Suprapubic skin (tissue), 4 donors: ENCODE measurements at regions not wholly inside any gene's neighbourhood (a gene's known extent, or its start where the extent isn't known, plus 50 kb on each side); places are given as distances from the start of the nearest gene placed in this dataset.

ENCODE experiments used
- DNase-seq, 2 donors: peaks; one replicate each; pipeline ENCODE4 v3.0.0-alpha.2; 2019; ENCODE audit warnings: low spot score in 2 of 2
- H3K27ac ChIP-seq: fragments of 200-600 bp; sonication (generic); one replicate; pipeline ENCODE4 v1.5.1; 2019
- H3K27me3 ChIP-seq: fragments of 200-600 bp; sonication (generic); one replicate; pipeline ENCODE4 v1.5.1; 2019
- H3K36me3 ChIP-seq: fragments of 200-600 bp; sonication (generic); one replicate; pipeline ENCODE4 v1.5.1; 2019
- H3K4me1 ChIP-seq: fragments of 200-600 bp; sonication (generic); one replicate; pipeline ENCODE4 v1.5.1; 2019
- H3K4me3 ChIP-seq: fragments of 200-600 bp; sonication (generic); one replicate; pipeline ENCODE4 v1.5.1; 2019; ENCODE audit warnings: mild to moderate bottlenecking
- H3K9me3 ChIP-seq: fragments of 200-600 bp; sonication (generic); one replicate; pipeline ENCODE4 v1.5.1; 2019
- CTCF ChIP-seq, 2 donors: fragments of 200-600 bp in 1 of 2; fragments of 450-650 bp in 1 of 2; sonication (generic) in 1 of 2; IDR thresholded peaks; one replicate each; pipeline ENCODE4 v1.5.1; 2016 to 2019; ENCODE audit warnings: antibody characterized with exemption in 2 of 2, mild to moderate bottlenecking in 1 of 2, moderate library complexity in 1 of 2
- EP300 ChIP-seq: sonication (generic); formaldehyde crosslinking; IDR thresholded peaks from one replicate; pipeline ENCODE4 v1.6.1; 2017; ENCODE audit warnings: antibody characterized with exemption
- POLR2A ChIP-seq, 2 donors: fragments of 450-650 bp; IDR thresholded peaks; one replicate each; pipeline ENCODE4 v1.6.1; 2017; ENCODE audit warnings: antibody characterized with exemption in 2 of 2, mild to moderate bottlenecking in 2 of 2, moderate library complexity in 2 of 2
- POLR2AphosphoS5 ChIP-seq, 3 donors: sonication (generic); formaldehyde crosslinking; IDR thresholded peaks; one replicate each; pipeline ENCODE4 v1.6.1; 2017; ENCODE audit warnings: antibody characterized with exemption in 3 of 3
- WGBS: methylation state at CpG from one replicate; pipeline ENCODE4 v1.1.5; 2018; 5-methylcytosine and 5-hydroxymethylcytosine counted together

- Histone ChIP-seq H3K9me3 (no peaks in the 10 kb centered on the region), H3K27ac (no peak overlapping the region), H3K4me1 (no peaks in the 10 kb centered on the region), H3K27me3 (no peaks in the 10 kb centered on the region), H3K36me3 (no peaks in the 10 kb centered on the region), H3K4me3 (no peak overlapping the region)
- 75% methylated on average over 17 of the region's 20 CpGs for WGBS
- no peak for DNase-seq
- TF ChIP-seq POLR2A (IDR thresholded peaks at IDR 0.05) (no peak), CTCF (IDR thresholded peaks at IDR 0.05) (no peak), EP300 (no peak), POLR2AphosphoS5 (IDR thresholded peaks at IDR 0.05) (no peak)
Measured at GRCh38 chr22:48619721-48620120, 1208.0 kb downstream of the BRD1 start.

- H3K36me3 ChIP-seq = no peaks in the 10 kb centered on the region
- H3K9me3 ChIP-seq = no peaks in the 10 kb centered on the region
- no peak for DNase-seq
- no peak overlapping the region for H3K4me3 ChIP-seq
- no peaks in the 10 kb centered on the region for H3K4me1 ChIP-seq
- TF ChIP-seq CTCF (IDR thresholded peaks at IDR 0.05) (no peak), EP300 (no peak), POLR2AphosphoS5 (IDR thresholded peaks at IDR 0.05) (no peak), POLR2A (IDR thresholded peaks at IDR 0.05) (no peak)
- no peaks in the 10 kb centered on the region for H3K27me3 ChIP-seq
- 70% methylated on average over 18 of the region's 18 CpGs for WGBS
- no peak overlapping the region for H3K27ac ChIP-seq
Measured at GRCh38 chr22:48618326-48618725, 1209.3 kb downstream of the BRD1 start.

GRCh38 chr22:48616656-48617055 lies 1211.0 kb downstream of the BRD1 start:
- 95% methylated on average over 6 of the region's 13 CpGs for WGBS
- H3K4me3 ChIP-seq = no peak overlapping the region
- no peak for TF ChIP-seq EP300
- no peak for TF ChIP-seq CTCF (IDR thresholded peaks at IDR 0.05)
- no peak for TF ChIP-seq POLR2A (IDR thresholded peaks at IDR 0.05)
- TF ChIP-seq POLR2AphosphoS5 (IDR thresholded peaks at IDR 0.05) = no peak

GRCh38 chr22:48615171-48616008 lies 1212.3 kb downstream of the BRD1 start:
- no peak for DNase-seq
- Histone ChIP-seq H3K27me3 (no peaks in the 10 kb centered on the region), H3K27ac (no peak overlapping the region), H3K36me3 (no peaks in the 10 kb centered on the region), H3K9me3 (no peaks in the 10 kb centered on the region), H3K4me3 (no peak overlapping the region), H3K4me1 (no peaks in the 10 kb centered on the region)
- WGBS = 82% methylated on average over 19 of the region's 22 CpGs
- TF ChIP-seq EP300 (no peak), POLR2AphosphoS5 (IDR thresholded peaks at IDR 0.05) (no peak), POLR2A (IDR thresholded peaks at IDR 0.05) (no peak), CTCF (IDR thresholded peaks at IDR 0.05) (no peak)

More at GRCh38 chr22:48616656-48617055, 1211.0 kb downstream of the BRD1 start:
- no peaks in the 10 kb centered on the region for H3K27me3 ChIP-seq
- DNase-seq = no peak
- H3K36me3 ChIP-seq = no peaks in the 10 kb centered on the region
- H3K4me1 ChIP-seq = no peaks in the 10 kb centered on the region
- H3K27ac ChIP-seq = no peak overlapping the region
- H3K9me3 ChIP-seq = no peaks in the 10 kb centered on the region

GRCh38 chr22:48613566-48614200 lies 1214.0 kb downstream of the BRD1 start:
- WGBS = 83% methylated on average over 21 of the region's 32 CpGs
- no peak overlapping the region for H3K4me3 ChIP-seq
- H3K9me3 ChIP-seq = no peaks in the 10 kb centered on the region
- no peaks in the 10 kb centered on the region for H3K4me1 ChIP-seq
- DNase-seq = no peak
- H3K27ac ChIP-seq = no peak overlapping the region
- no peak for TF ChIP-seq EP300
- no peaks in the 10 kb centered on the region for H3K27me3 ChIP-seq
- no peaks in the 10 kb centered on the region for H3K36me3 ChIP-seq
